HG03575 (cell line): ENCODE measurements at regions not wholly inside any gene's neighbourhood (a gene's known extent, or its start where the extent isn't known, plus 50 kb on each side); places are given as distances from the start of the nearest gene placed in this dataset.
"Not testable (repeated sequence)": the region's sequence is repeated elsewhere in the genome, so short reads cannot be mapped to it uniquely, and the experiment has no call there.

ENCODE experiments used
- ATAC-seq: cut with Tn5 transposase; IDR thresholded peaks from one replicate; pipeline ENCODE4 v1.9.1; 2021; ENCODE audit not compliant: unreplicated experiment, insufficient number of reproducible peaks, low FRiP score; ENCODE audit errors: extremely low read depth

GRCh38 chr1:144040293-144040692 lies 68.5 kb upstream of the FAM72C start:
- not testable (repeated sequence) for ATAC-seq

DNA sequence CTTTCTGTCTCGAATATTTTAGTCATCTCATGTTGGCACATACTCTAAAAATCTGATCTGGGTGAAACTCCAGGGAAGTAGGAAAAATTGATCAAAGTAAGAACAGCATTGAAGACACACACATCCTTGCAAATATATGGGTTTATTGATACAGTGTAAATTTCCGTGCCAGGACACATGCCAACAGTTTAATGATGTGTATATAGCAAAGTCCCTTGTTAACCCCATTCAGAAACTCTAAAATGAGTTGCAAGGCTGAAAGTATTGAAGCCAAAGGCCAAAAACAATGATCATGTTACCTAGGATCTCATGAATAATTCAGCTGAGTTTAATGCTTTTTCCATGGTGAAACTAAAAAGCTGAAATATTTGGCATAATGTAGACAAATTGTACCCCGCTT lies 62.3 kb upstream of the FAM72C start:
- not testable (repeated sequence) for ATAC-seq

GRCh38 chr1:144031550-144031949 lies 59.8 kb upstream of the FAM72C start:
- not testable (repeated sequence) for ATAC-seq

DNA sequence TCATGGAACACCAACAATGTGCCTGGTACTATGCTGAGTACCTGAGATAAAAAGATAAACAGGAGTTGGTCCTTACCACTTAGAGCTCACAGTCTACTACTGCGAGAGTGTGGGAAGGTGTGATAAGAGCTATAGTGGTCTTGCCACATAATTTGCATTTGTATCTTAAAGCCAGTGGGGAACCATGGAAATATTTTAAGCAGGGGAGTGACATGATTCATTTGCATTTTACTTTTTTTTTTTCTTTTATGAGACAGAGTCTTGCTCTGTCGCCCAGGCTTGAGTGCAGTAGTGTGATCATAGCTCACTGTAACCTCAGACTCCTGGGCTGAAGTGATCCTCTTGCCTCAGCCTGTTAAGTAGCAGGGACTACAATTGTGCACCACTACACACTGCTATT lies 54.2 kb upstream of the FAM72C start:
- peak; percentile 94 for ATAC-seq

- not testable (repeated sequence) for ATAC-seq
These were observed 50.1 kb upstream of the FAM72C start for GRCh38 chr1:144021690-144022384.
